ENCODE measurements at regions not wholly inside any gene's neighbourhood (a gene's known extent, or its start where the extent isn't known, plus 50 kb on each side); places are given as distances from the start of the nearest gene placed in this dataset.
"Not testable (repeated sequence)": the region's sequence is repeated elsewhere in the genome, so short reads cannot be mapped to it uniquely, and the experiment has no call there.

GRCh38 chr2:87314622-87315021, 293.0 kb upstream of the PLGLB1 start:
- not testable (repeated sequence) for TF ChIP-seq POLR2A (IDR thresholded peaks at IDR 0.05; ENCODE audit: low read length); GATA1 (IDR thresholded peaks at IDR 0.05; ENCODE audit: low read depth, low read length)
